ENCODE measurements at regions not wholly inside any gene's neighbourhood (a gene's known extent, or its start where the extent isn't known, plus 50 kb on each side); places are given as distances from the start of the nearest gene placed in this dataset.

DNA sequence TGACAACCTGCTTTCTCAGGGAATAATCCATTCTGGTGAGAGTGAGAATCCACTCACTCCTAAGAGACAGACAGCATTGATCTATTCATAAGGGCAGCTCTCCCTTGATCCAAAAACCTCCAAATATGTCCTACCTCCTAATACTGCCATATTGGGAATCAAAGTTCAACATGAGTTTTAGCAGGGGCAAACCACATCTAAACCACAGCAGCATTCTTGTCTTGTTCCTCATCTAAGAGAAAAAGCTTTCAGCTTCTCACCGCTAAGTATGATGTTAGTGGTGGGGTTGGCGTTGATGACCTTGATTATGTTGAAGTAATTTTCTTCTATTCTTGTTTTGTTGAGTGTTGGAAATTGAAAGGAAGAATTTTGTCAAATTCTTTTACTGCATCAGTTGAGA lies 69.6 kb downstream of the SERTM2 start:
- ChIA-PET POLR2A (no interaction called here), CTCF (no interaction called here)
- Mint-ChIP-seq H3K4me1 (peaks cover 17% of the 10 kb centered on the region), H3K4me3 (no peak overlapping the region), H3K9me3 (no peaks in the 10 kb centered on the region), H3K27ac (no peak overlapping the region), H3K27me3 (ENCODE audit: low read depth) (no peaks in the 10 kb centered on the region), H3K36me3 (no peaks in the 10 kb centered on the region)
- TF ChIP-seq, protein P1, sequence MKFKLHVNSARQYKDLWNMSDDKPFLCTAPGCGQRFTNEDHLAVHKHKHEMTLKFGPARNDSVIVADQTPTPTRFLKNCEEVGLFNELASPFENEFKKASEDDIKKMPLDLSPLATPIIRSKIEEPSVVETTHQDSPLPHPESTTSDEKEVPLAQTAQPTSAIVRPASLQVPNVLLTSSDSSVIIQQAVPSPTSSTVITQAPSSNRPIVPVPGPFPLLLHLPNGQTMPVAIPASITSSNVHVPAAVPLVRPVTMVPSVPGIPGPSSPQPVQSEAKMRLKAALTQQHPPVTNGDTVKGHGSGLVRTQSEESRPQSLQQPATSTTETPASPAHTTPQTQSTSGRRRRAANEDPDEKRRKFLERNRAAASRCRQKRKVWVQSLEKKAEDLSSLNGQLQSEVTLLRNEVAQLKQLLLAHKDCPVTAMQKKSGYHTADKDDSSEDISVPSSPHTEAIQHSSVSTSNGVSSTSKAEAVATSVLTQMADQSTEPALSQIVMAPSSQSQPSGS (CRISPR knock-in tag; IDR thresholded peaks at IDR 0.05; ENCODE audit: borderline replicate concordance, low read depth): no peak
- TF ChIP-seq, protein P2, sequence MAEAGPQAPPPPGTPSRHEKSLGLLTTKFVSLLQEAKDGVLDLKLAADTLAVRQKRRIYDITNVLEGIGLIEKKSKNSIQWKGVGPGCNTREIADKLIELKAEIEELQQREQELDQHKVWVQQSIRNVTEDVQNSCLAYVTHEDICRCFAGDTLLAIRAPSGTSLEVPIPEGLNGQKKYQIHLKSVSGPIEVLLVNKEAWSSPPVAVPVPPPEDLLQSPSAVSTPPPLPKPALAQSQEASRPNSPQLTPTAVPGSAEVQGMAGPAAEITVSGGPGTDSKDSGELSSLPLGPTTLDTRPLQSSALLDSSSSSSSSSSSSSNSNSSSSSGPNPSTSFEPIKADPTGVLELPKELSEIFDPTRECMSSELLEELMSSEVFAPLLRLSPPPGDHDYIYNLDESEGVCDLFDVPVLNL (CRISPR knock-in tag; IDR thresholded peaks at IDR 0.05; ENCODE audit: borderline replicate concordance, low read depth): no peak
- TF ChIP-seq NR1H2 (CRISPR knock-in tag; IDR thresholded peaks at IDR 0.05): no peak
- TF ChIP-seq JUN (CRISPR knock-in tag; IDR thresholded peaks at IDR 0.05): no peak
- TF ChIP-seq, protein P3, sequence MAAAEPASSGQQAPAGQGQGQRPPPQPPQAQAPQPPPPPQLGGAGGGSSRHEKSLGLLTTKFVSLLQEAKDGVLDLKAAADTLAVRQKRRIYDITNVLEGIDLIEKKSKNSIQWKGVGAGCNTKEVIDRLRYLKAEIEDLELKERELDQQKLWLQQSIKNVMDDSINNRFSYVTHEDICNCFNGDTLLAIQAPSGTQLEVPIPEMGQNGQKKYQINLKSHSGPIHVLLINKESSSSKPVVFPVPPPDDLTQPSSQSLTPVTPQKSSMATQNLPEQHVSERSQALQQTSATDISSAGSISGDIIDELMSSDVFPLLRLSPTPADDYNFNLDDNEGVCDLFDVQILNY (CRISPR knock-in tag; IDR thresholded peaks at IDR 0.05): no peak
- no peak for TF ChIP-seq FOXJ3 (CRISPR knock-in tag; IDR thresholded peaks at IDR 0.05; ENCODE audit: borderline replicate concordance)
- TF ChIP-seq ESRRA (CRISPR knock-in tag; IDR thresholded peaks at IDR 0.05; ENCODE audit: borderline replicate concordance): no peak
- no peak for TF ChIP-seq FOXK1 (CRISPR knock-in tag; IDR thresholded peaks at IDR 0.05)
- TF ChIP-seq, protein P4, sequence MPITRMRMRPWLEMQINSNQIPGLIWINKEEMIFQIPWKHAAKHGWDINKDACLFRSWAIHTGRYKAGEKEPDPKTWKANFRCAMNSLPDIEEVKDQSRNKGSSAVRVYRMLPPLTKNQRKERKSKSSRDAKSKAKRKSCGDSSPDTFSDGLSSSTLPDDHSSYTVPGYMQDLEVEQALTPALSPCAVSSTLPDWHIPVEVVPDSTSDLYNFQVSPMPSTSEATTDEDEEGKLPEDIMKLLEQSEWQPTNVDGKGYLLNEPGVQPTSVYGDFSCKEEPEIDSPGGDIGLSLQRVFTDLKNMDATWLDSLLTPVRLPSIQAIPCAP (CRISPR knock-in tag; IDR thresholded peaks at IDR 0.05): no peak
- TF ChIP-seq, protein P5, sequence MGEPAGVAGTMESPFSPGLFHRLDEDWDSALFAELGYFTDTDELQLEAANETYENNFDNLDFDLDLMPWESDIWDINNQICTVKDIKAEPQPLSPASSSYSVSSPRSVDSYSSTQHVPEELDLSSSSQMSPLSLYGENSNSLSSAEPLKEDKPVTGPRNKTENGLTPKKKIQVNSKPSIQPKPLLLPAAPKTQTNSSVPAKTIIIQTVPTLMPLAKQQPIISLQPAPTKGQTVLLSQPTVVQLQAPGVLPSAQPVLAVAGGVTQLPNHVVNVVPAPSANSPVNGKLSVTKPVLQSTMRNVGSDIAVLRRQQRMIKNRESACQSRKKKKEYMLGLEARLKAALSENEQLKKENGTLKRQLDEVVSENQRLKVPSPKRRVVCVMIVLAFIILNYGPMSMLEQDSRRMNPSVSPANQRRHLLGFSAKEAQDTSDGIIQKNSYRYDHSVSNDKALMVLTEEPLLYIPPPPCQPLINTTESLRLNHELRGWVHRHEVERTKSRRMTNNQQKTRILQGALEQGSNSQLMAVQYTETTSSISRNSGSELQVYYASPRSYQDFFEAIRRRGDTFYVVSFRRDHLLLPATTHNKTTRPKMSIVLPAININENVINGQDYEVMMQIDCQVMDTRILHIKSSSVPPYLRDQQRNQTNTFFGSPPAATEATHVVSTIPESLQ (CRISPR knock-in tag; IDR thresholded peaks at IDR 0.05): no peak
- no peak for TF ChIP-seq ZNF138 (CRISPR knock-in tag; conservative IDR thresholded peaks at IDR 0.05)
- no peak for TF ChIP-seq NR2C2 (CRISPR knock-in tag; IDR thresholded peaks at IDR 0.05)
- no peak for TF ChIP-seq HMGA2 (CRISPR knock-in tag; IDR thresholded peaks at IDR 0.05)
- no peak for TF ChIP-seq GRHL2 (CRISPR knock-in tag; IDR thresholded peaks at IDR 0.05; ENCODE audit: insufficient replicate concordance, severe bottlenecking)
- TF ChIP-seq, protein P6, sequence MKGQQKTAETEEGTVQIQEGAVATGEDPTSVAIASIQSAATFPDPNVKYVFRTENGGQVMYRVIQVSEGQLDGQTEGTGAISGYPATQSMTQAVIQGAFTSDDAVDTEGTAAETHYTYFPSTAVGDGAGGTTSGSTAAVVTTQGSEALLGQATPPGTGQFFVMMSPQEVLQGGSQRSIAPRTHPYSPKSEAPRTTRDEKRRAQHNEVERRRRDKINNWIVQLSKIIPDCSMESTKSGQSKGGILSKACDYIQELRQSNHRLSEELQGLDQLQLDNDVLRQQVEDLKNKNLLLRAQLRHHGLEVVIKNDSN (CRISPR knock-in tag; IDR thresholded peaks at IDR 0.05): no peak
- no peak for ATAC-seq
- no peak for DNase-seq (ENCODE audit: low spot score)

DNA sequence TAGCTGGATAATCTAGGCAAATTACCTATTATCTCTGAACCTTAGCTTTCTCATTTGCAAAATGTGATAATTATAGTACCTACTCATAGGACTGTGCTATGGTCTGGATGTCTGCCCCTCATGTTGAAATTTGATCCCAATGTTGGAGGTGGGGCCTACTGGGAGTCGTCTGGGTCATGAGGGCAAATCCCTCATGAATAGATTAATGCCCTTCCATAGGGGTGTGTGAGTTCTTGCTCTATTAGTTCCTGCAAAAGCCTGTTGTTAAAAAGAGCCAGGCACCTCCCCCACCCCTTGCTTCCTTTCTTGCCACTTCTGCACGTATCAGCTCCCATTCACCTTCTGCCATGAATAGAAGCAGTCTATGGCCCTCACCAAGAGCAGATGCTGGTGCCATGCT lies 73.9 kb downstream of the SERTM2 start:
- Mint-ChIP-seq H3K27ac (no peak overlapping the region), H3K27me3 (ENCODE audit: low read depth) (no peaks in the 10 kb centered on the region), H3K4me3 (no peak overlapping the region), H3K4me1 (peaks cover 17% of the 10 kb centered on the region), H3K36me3 (peaks cover 20% of the 10 kb centered on the region), H3K9me3 (peaks cover 9% of the 10 kb centered on the region)
- ChIA-PET POLR2A (no interaction called here), CTCF (no interaction called here)
- ATAC-seq: peak; percentile 73
- TF ChIP-seq ZNF219 (CRISPR knock-in tag; IDR thresholded peaks at IDR 0.05; ENCODE audit: borderline replicate concordance): no peak
- TF ChIP-seq ZNF232 (CRISPR knock-in tag; IDR thresholded peaks at IDR 0.05): no peak
- TF ChIP-seq ZNF416 (CRISPR knock-in tag; IDR thresholded peaks at IDR 0.05): no peak
- TF ChIP-seq RELA (CRISPR knock-in tag; IDR thresholded peaks at IDR 0.05; ENCODE audit: borderline replicate concordance): no peak
- TF ChIP-seq, protein P7, sequence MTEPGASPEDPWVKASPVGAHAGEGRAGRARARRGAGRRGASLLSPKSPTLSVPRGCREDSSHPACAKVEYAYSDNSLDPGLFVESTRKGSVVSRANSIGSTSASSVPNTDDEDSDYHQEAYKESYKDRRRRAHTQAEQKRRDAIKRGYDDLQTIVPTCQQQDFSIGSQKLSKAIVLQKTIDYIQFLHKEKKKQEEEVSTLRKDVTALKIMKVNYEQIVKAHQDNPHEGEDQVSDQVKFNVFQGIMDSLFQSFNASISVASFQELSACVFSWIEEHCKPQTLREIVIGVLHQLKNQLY (CRISPR knock-in tag; IDR thresholded peaks at IDR 0.05): no peak
- TF ChIP-seq MYBL2 (CRISPR knock-in tag; IDR thresholded peaks at IDR 0.05): no peak
- no peak for TF ChIP-seq ZNF396 (CRISPR knock-in tag; IDR thresholded peaks at IDR 0.05; ENCODE audit: borderline replicate concordance)
- TF ChIP-seq, protein P8, sequence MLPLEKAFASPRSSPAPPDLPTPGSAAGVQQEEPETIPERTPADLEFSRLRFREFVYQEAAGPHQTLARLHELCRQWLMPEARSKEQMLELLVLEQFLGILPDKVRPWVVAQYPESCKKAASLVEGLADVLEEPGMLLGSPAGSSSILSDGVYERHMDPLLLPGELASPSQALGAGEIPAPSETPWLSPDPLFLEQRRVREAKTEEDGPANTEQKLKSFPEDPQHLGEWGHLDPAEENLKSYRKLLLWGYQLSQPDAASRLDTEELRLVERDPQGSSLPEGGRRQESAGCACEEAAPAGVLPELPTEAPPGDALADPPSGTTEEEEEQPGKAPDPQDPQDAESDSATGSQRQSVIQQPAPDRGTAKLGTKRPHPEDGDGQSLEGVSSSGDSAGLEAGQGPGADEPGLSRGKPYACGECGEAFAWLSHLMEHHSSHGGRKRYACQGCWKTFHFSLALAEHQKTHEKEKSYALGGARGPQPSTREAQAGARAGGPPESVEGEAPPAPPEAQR (CRISPR knock-in tag; IDR thresholded peaks at IDR 0.05): no peak
- TF ChIP-seq CREM (CRISPR knock-in tag; IDR thresholded peaks at IDR 0.05): no peak
- TF ChIP-seq, protein P5 (CRISPR knock-in tag; IDR thresholded peaks at IDR 0.05): no peak
- TF ChIP-seq ZNF423 (CRISPR knock-in tag; IDR thresholded peaks at IDR 0.05): no peak
- no peak for DNase-seq (ENCODE audit: low spot score)
